Astrocyte (in vitro differentiated cells and primary cell): ENCODE measurements at regions not wholly inside any gene's neighbourhood (a gene's known extent, or its start where the extent isn't known, plus 50 kb on each side); places are given as distances from the start of the nearest gene placed in this dataset.

ENCODE experiments used
- DNase-seq: peaks from one replicate; pipeline ENCODE4 v3.0.0-alpha.2; 2010; ENCODE audit warnings: low read depth
- FAIRE-seq: peaks from 2 replicates; lab custom pipeline; 2011; peaks lifted over from hg19 to GRCh38; lab: Jason Lieb, UNC
- H2AFZ ChIP-seq: 2 replicates; pipeline ENCODE4 v1.6.0; 2012; ENCODE audit warnings: low read depth, low read length, inconsistent platforms
- H3K27ac ChIP-seq: 2 replicates; pipeline ENCODE4 v1.5.1; 2011; ENCODE audit warnings: low read depth, low read length, inconsistent platforms
- H3K27me3 ChIP-seq: 2 replicates; pipeline ENCODE4 v1.6.0; 2011; ENCODE audit warnings: low read length, inconsistent platforms; ENCODE audit not compliant: insufficient read depth
- H3K36me3 ChIP-seq: 2 replicates; pipeline ENCODE4 v1.5.1; 2011; ENCODE audit warnings: low read length, inconsistent platforms; ENCODE audit not compliant: insufficient read depth
- H3K4me1 ChIP-seq: 2 replicates; pipeline ENCODE4 v1.5.1; 2011; ENCODE audit warnings: low read length, inconsistent platforms; ENCODE audit not compliant: insufficient read depth
- H3K4me2 ChIP-seq: 2 replicates; pipeline ENCODE4 v1.6.0; 2012; ENCODE audit warnings: low read length, inconsistent platforms
- H3K4me3 ChIP-seq: 2 replicates; pipeline ENCODE4 v1.5.1; 2011; ENCODE audit warnings: low read depth, mild to moderate bottlenecking, low read length, inconsistent platforms; ENCODE audit not compliant: insufficient read depth
- H3K79me2 ChIP-seq: 2 replicates; pipeline ENCODE4 v1.6.0; 2012; ENCODE audit warnings: mild to moderate bottlenecking, low read length, inconsistent platforms; ENCODE audit not compliant: insufficient read depth
- H3K9ac ChIP-seq: 2 replicates; pipeline ENCODE4 v1.6.0; 2012; ENCODE audit warnings: mild to moderate bottlenecking, low read length, inconsistent platforms
- H3K9me3 ChIP-seq: 2 replicates; pipeline ENCODE4 v1.5.1; 2012; ENCODE audit warnings: low read depth, mild to moderate bottlenecking, low read length, inconsistent platforms; ENCODE audit not compliant: insufficient read depth
- H4K20me1 ChIP-seq: 2 replicates; pipeline ENCODE4 v1.6.0; 2012; ENCODE audit warnings: low read length, inconsistent platforms; ENCODE audit not compliant: insufficient read depth
- H3K27ac Mint-ChIP-seq: one replicate; pipeline ENCODE4 v1.8.0; 2021; ENCODE audit warnings: mild to moderate bottlenecking, mixed read lengths; ENCODE audit not compliant: unreplicated experiment
- H3K27me3 Mint-ChIP-seq: one replicate; pipeline ENCODE4 v1.8.0; 2021; ENCODE audit warnings: low read depth, mixed read lengths; ENCODE audit not compliant: unreplicated experiment
- H3K36me3 Mint-ChIP-seq: one replicate; pipeline ENCODE4 v1.8.0; 2021; ENCODE audit warnings: low read depth, mixed read lengths; ENCODE audit not compliant: unreplicated experiment
- H3K4me1 Mint-ChIP-seq: one replicate; pipeline ENCODE4 v1.8.0; 2021; ENCODE audit warnings: low read depth, mixed read lengths; ENCODE audit not compliant: unreplicated experiment
- H3K4me3 Mint-ChIP-seq: one replicate; pipeline ENCODE4 v1.8.0; 2021; ENCODE audit warnings: mild to moderate bottlenecking, moderate library complexity, mixed read lengths; ENCODE audit not compliant: unreplicated experiment
- H3K9me3 Mint-ChIP-seq: one replicate; pipeline ENCODE4 v1.8.0; 2021; ENCODE audit warnings: mild to moderate bottlenecking, mixed read lengths; ENCODE audit not compliant: unreplicated experiment
- EZH2 ChIP-seq: IDR thresholded peaks from 2 replicates; pipeline ENCODE4 v1.6.1; 2012; ENCODE audit warnings: mild to moderate bottlenecking, low read length, inconsistent platforms; ENCODE audit not compliant: insufficient read depth
- TF ChIP-seq, protein P1 (sequence below): IDR thresholded peaks from 2 replicates; pipeline ENCODE4 v1.5.1; 2011; ENCODE audit warnings: low read depth, mild to moderate bottlenecking, inconsistent platforms, low read length, moderate library complexity; ENCODE audit not compliant: insufficient read depth

DNA sequence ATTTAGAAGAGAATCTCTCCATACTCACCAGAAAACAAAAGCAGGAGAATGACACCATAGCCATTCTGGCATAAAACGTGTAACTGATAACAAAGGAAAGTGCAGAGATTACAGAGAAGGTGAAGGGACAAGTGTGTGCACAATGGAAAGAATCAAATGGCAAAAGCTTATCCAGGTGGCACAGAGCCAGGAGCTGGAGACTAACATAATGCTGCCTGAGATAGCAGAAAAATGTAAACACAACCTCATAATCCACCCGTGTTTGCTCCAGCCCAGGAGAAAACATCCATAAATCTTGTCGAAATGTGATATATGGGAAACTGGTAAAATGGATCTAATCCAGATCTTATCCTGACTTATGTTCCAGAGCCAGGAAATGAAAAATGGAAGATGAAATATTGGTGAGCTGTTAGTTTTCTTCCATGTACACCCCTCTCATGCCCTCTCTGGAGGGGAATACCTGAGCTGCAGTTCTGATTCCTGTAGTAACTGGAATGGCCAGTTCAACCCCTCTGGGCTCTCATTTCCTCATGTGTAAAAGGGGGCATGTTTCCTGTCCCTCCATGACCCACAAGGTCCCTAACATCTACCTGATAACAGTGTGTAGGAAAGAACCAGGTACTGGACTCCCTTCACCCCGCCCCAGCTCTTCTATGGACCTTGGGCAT, 212.3 kb upstream of the DAPK1 start:
- no peak overlapping the region for H3K27ac ChIP-seq
- Mint-ChIP-seq H3K27me3 (no peaks in the 10 kb centered on the region), H3K27ac (no peak overlapping the region), H3K4me3 (no peak overlapping the region), H3K4me1 (peaks cover 16% of the 10 kb centered on the region), H3K9me3 (peaks cover 4% of the 10 kb centered on the region), H3K36me3 (peaks cover 1% of the 10 kb centered on the region)
- no peak for FAIRE-seq
- H2AFZ ChIP-seq = no peak overlapping the region
- H3K79me2 ChIP-seq = no peaks in the 10 kb centered on the region
- DNase-seq = peak; percentile 38
- no peaks in the 10 kb centered on the region for H4K20me1 ChIP-seq
- peaks cover 10% of the 10 kb centered on the region for H3K4me1 ChIP-seq
- H3K9me3 ChIP-seq = no peaks in the 10 kb centered on the region
- H3K9ac ChIP-seq = no peak overlapping the region
- H3K36me3 ChIP-seq = no peaks in the 10 kb centered on the region
- no peaks in the 10 kb centered on the region for H3K27me3 ChIP-seq
- H3K4me3 ChIP-seq = no peak overlapping the region
- no peak overlapping the region for H3K4me2 ChIP-seq
- TF ChIP-seq EZH2 = no peak
- TF ChIP-seq, protein P1, sequence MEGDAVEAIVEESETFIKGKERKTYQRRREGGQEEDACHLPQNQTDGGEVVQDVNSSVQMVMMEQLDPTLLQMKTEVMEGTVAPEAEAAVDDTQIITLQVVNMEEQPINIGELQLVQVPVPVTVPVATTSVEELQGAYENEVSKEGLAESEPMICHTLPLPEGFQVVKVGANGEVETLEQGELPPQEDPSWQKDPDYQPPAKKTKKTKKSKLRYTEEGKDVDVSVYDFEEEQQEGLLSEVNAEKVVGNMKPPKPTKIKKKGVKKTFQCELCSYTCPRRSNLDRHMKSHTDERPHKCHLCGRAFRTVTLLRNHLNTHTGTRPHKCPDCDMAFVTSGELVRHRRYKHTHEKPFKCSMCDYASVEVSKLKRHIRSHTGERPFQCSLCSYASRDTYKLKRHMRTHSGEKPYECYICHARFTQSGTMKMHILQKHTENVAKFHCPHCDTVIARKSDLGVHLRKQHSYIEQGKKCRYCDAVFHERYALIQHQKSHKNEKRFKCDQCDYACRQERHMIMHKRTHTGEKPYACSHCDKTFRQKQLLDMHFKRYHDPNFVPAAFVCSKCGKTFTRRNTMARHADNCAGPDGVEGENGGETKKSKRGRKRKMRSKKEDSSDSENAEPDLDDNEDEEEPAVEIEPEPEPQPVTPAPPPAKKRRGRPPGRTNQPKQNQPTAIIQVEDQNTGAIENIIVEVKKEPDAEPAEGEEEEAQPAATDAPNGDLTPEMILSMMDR = no peak

DNA sequence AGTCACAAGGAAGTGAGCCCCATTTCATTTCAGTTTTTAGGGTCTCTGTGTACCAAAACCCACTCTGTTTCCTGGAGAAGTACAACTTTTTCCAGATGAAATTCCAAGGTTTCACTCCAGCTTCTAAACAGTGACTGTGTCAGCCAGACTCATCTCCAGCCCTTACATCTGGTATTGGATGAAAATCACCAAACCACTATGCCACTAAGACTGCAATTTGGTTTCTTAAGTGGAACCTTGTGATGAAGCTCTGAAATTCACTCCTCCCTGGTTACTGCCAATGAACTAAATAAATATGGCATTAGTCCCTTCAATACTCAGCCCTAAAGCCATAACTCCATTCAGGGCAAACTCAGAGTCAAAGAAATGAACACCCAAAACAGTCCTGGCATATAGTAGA, 211.2 kb upstream of the DAPK1 start:
- Histone ChIP-seq H3K4me1 (peaks cover 8% of the 10 kb centered on the region), H3K27ac (no peak overlapping the region), H2AFZ (no peak overlapping the region), H4K20me1 (no peaks in the 10 kb centered on the region), H3K27me3 (no peaks in the 10 kb centered on the region), H3K4me2 (no peak overlapping the region), H3K9me3 (no peaks in the 10 kb centered on the region), H3K9ac (no peak overlapping the region), H3K4me3 (no peak overlapping the region), H3K79me2 (no peaks in the 10 kb centered on the region), H3K36me3 (no peaks in the 10 kb centered on the region)
- peaks cover 26% of the 10 kb centered on the region for H3K4me1 Mint-ChIP-seq
- FAIRE-seq (no peak), DNase-seq (no peak)
- no peak overlapping the region for H3K27ac Mint-ChIP-seq
- peaks cover 3% of the 10 kb centered on the region for H3K9me3 Mint-ChIP-seq
- no peak overlapping the region for H3K4me3 Mint-ChIP-seq
- TF ChIP-seq, protein P1 = no peak
- TF ChIP-seq EZH2 = no peak
- H3K36me3 Mint-ChIP-seq = no peaks in the 10 kb centered on the region
- no peaks in the 10 kb centered on the region for H3K27me3 Mint-ChIP-seq

DNA sequence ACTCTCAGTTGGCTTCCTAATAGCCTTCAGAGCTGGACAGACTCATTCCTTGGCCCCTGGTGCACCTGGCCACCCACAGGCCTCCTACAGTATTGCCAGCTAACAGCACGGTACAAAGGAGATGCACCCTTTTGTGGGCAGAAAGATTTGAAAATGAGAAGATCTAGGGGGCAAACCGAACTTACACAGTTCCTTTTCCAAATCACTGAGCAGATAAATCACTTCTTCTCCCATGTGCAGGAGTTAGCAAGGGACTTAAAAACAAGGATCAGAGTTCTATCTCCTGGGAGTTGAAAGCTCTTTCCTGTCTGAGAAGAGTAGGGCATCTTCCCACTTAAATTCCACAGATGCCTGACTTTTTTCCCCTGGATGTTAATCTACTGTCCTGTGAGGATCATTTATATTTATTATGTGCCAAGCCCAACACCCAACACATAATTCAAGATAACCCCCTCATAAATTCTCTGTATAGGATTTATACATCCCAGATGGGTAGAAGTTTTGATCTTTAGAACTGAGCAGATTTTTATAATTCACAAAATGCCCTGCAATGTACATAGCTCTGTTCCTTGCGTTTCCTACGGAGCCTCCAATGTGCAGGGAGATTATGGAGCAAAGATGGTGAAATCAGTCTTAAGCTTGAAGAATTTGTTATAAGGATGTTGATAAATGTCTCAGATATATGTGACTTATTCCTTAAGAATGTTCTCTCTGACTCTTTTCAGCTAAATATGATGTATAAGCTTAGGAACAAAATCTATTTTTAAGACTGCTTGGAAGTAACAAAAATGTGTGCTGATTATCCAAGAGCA, 207.2 kb upstream of the DAPK1 start:
- Mint-ChIP-seq H3K9me3 (peaks cover 2% of the 10 kb centered on the region), H3K4me3 (no peak overlapping the region), H3K27me3 (no peaks in the 10 kb centered on the region), H3K36me3 (no peaks in the 10 kb centered on the region), H3K27ac (peak overlapping the region; percentile 3), H3K4me1 (peaks cover 16% of the 10 kb centered on the region)
- Histone ChIP-seq H4K20me1 (no peaks in the 10 kb centered on the region), H2AFZ (no peak overlapping the region), H3K36me3 (no peaks in the 10 kb centered on the region), H3K9ac (no peak overlapping the region), H3K4me2 (peak overlapping the region; percentile 62), H3K27me3 (no peaks in the 10 kb centered on the region), H3K9me3 (no peaks in the 10 kb centered on the region), H3K79me2 (no peaks in the 10 kb centered on the region), H3K27ac (peak overlapping the region; percentile 32), H3K4me3 (peak overlapping the region; percentile 29), H3K4me1 (peaks cover 8% of the 10 kb centered on the region)
- peak; percentile 87 for FAIRE-seq
- no peak for TF ChIP-seq EZH2
- TF ChIP-seq, protein P1 = peak; percentile 24
- peak; percentile 65 for DNase-seq
